ENCODE measurements at regions not wholly inside any gene's neighbourhood (a gene's known extent, or its start where the extent isn't known, plus 50 kb on each side); places are given as distances from the start of the nearest gene placed in this dataset.

- no peak for TF ChIP-seq ZBTB33 (IDR thresholded peaks at IDR 0.05)
- no peak for TF ChIP-seq NR2F2 (IDR thresholded peaks at IDR 0.05)
- TF ChIP-seq FOXA1 (IDR thresholded peaks at IDR 0.05): no peak
- no peak for TF ChIP-seq REST (IDR thresholded peaks at IDR 0.05)
Observed at GRCh38 chr6:169081248-169081647, 172.4 kb downstream of the THBS2 start (continued).

GRCh38 chr6:169079650-169080049 is 174.0 kb downstream of the THBS2 start:
- DNase-seq (ENCODE audit: low spot score): no peak
- Histone ChIP-seq H3K27me3 (ENCODE audit: control insufficient read depth in 4 of 4, insufficient read depth in 4 of 4, low read length in 3 of 4) (peaks cover 0 to 3% (median under 1%) of the 10 kb centered on the region in 4 donors), H3K9me3 (ENCODE audit: control insufficient read depth in 4 of 4, low read length in 3 of 4) (no peaks in the 10 kb centered on the region), H3K9ac (ENCODE audit: low read depth in 1 of 2, low read length in 2 of 2) (no peak overlapping the region), H3K4me3 (ENCODE audit: low read depth in 1 of 3, low read length in 3 of 3) (no peak overlapping the region), H3K36me3 (ENCODE audit: control insufficient read depth in 4 of 4, insufficient read depth in 3 of 4, low read depth in 1 of 4, low read length in 3 of 4) (no peaks in the 10 kb centered on the region), H3K27ac (ENCODE audit: low read depth in 1 of 2, low read length in 2 of 2) (no peak overlapping the region), H3K4me1 (ENCODE audit: control insufficient read depth in 4 of 4, insufficient read depth in 4 of 4, low read length in 3 of 4) (no peaks in the 10 kb centered on the region)
- TF ChIP-seq MAX (IDR thresholded peaks at IDR 0.05) (no peak), TAF1 (conservative IDR thresholded peaks at IDR 0.05) (no peak), FOXA1 (IDR thresholded peaks at IDR 0.05) (no peak), REST (IDR thresholded peaks at IDR 0.05) (no peak), HNF4G (IDR thresholded peaks at IDR 0.05) (no peak), EGR1 (IDR thresholded peaks at IDR 0.05; ENCODE audit: low read depth in 2 of 2) (no peak), YY1 (IDR thresholded peaks at IDR 0.05) (no peak), HNF4A (conservative IDR thresholded peaks at IDR 0.05) (no peak), ZBTB33 (IDR thresholded peaks at IDR 0.05) (no peak), GABPA (IDR thresholded peaks at IDR 0.05 in 1 of 2, conservative IDR thresholded peaks at IDR 0.05 in 1 of 2) (no peak), JUND (IDR thresholded peaks at IDR 0.05) (no peak), RAD21 (IDR thresholded peaks at IDR 0.05) (no peak)
- 72% methylated on average over 3 of the region's 3 CpGs for WGBS

All from liver (tissue), 7 donors.